Esophagus muscularis mucosa (tissue), 4 donors: ENCODE measurements at regions not wholly inside any gene's neighbourhood (a gene's known extent, or its start where the extent isn't known, plus 50 kb on each side); places are given as distances from the start of the nearest gene placed in this dataset.

Experiments
- DNase-seq: peaks from one replicate; pipeline ENCODE4 v3.0.0-alpha.2; 2017; ENCODE audit errors: extremely low spot score
- H3K27ac ChIP-seq, 4 donors: fragments of 200-600 bp; sonication (generic); replicated peaks in 1 of 4; 1 replicate in 3 of 4; 2 replicates in 1 of 4; pipeline ENCODE4 v1.5.1; 2016 to 2019; ENCODE audit warnings: mild to moderate bottlenecking in 1 of 4
- H3K27me3 ChIP-seq, 4 donors: fragments of 200-600 bp; sonication (generic); one replicate each; pipeline versions ENCODE4 v1.5.1 to v1.6.0; 2016 to 2019
- H3K36me3 ChIP-seq, 4 donors: fragments of 200-600 bp; sonication (generic); one replicate each; pipeline ENCODE4 v1.5.1; 2016 to 2019
- H3K4me1 ChIP-seq, 4 donors: fragments of 200-600 bp; sonication (generic); one replicate each; pipeline ENCODE4 v1.5.1; 2016 to 2019
- H3K4me3 ChIP-seq, 4 donors: fragments of 200-600 bp; sonication (generic); 1 replicate in 2 of 4; 2 replicates in 2 of 4; pipeline ENCODE4 v1.5.1; 2016 to 2019; ENCODE audit warnings: mild to moderate bottlenecking in 4 of 4, moderate library complexity in 1 of 4
- H3K9me3 ChIP-seq, 4 donors: fragments of 200-600 bp; sonication (generic); 1 replicate in 3 of 4; 2 replicates in 1 of 4; pipeline ENCODE4 v1.5.1; 2016 to 2019
- CTCF ChIP-seq, 3 experiments: fragments of 200-600 bp in 2 of 3; fragments of 450-650 bp in 1 of 3; sonication (generic) in 2 of 3; IDR thresholded peaks; one replicate each; pipeline ENCODE4 v1.5.1; 2017 to 2019; ENCODE audit warnings: antibody characterized with exemption in 3 of 3, mild to moderate bottlenecking in 2 of 3, moderate library complexity in 1 of 3
- EP300 ChIP-seq: sonication (generic); formaldehyde crosslinking; IDR thresholded peaks from one replicate; pipeline ENCODE4 v1.6.1; 2017; ENCODE audit warnings: antibody characterized with exemption
- POLR2A ChIP-seq: fragments of 450-650 bp; IDR thresholded peaks from one replicate; pipeline ENCODE4 v1.6.1; 2017; ENCODE audit warnings: antibody characterized with exemption, moderate library complexity, mild to moderate bottlenecking, low read depth
- POLR2AphosphoS5 ChIP-seq, 2 donors: sonication (generic); formaldehyde crosslinking; IDR thresholded peaks; one replicate each; pipeline ENCODE4 v1.6.1; 2017; ENCODE audit warnings: antibody characterized with exemption in 2 of 2
- WGBS: methylation state at CpG from one replicate; pipeline ENCODE4 v1.1.5; 2018; 5-methylcytosine and 5-hydroxymethylcytosine counted together
- intact Hi-C: fragments of 100-400 bp; cut with DNase I; formaldehyde crosslinking; loops from one replicate; pipeline ENCODE4 v1.15.1; 2023

GRCh38 chr2:100759901-100760300, 60.0 kb upstream of the NPAS2 start:
- peaks cover 8 to 32% (median 25%) of the 10 kb centered on the region in 4 donors for H3K4me1 ChIP-seq
- intact Hi-C loops = no loop called here
- H3K27me3 ChIP-seq = no peaks in the 10 kb centered on the region
- WGBS = 86% methylated on average over 4 of the region's 4 CpGs
- no peak overlapping the region for H3K4me3 ChIP-seq
- H3K36me3 ChIP-seq = no peaks in the 10 kb centered on the region
- no peaks in the 10 kb centered on the region for H3K9me3 ChIP-seq
- H3K27ac ChIP-seq = no peak overlapping the region
- DNase-seq = no peak
- TF ChIP-seq POLR2A (no peak), EP300 (no peak), POLR2AphosphoS5 (IDR thresholded peaks at IDR 0.05) (no peak), CTCF (IDR thresholded peaks at IDR 0.05) (no peak)

GRCh38 chr2:100761365-100761764, 58.6 kb upstream of the NPAS2 start:
- no peaks in the 10 kb centered on the region for H3K36me3 ChIP-seq
- H3K27ac ChIP-seq = no peak overlapping the region
- WGBS = 80% methylated on average over 1 of the region's 1 CpG
- H3K4me1 ChIP-seq = peaks cover 8 to 36% (median 33%) of the 10 kb centered on the region in 4 donors
- no peaks in the 10 kb centered on the region for H3K27me3 ChIP-seq
- intact Hi-C loops = no loop called here
- DNase-seq = no peak
- no peak overlapping the region for H3K4me3 ChIP-seq
- H3K9me3 ChIP-seq = no peaks in the 10 kb centered on the region
- TF ChIP-seq CTCF (IDR thresholded peaks at IDR 0.05) = no peak
- TF ChIP-seq POLR2AphosphoS5 (IDR thresholded peaks at IDR 0.05) = no peak
- TF ChIP-seq POLR2A = no peak
- TF ChIP-seq EP300 = no peak

- no peaks in the 10 kb centered on the region for H3K27me3 ChIP-seq
- H3K36me3 ChIP-seq = no peaks in the 10 kb centered on the region
- intact Hi-C loops = no loop called here
- no peak for TF ChIP-seq POLR2A
- peaks cover 0 to 39% (median 36%) of the 10 kb centered on the region in 4 donors for H3K4me1 ChIP-seq
- DNase-seq = no peak
- no peak overlapping the region for H3K4me3 ChIP-seq
- no peaks in the 10 kb centered on the region for H3K9me3 ChIP-seq
- no peak overlapping the region for H3K27ac ChIP-seq
- WGBS = 100% methylated on average over 2 of the region's 2 CpGs
Observed at GRCh38 chr2:100764430-100764829, 55.5 kb upstream of the NPAS2 start.

GRCh38 chr2:100765481-100765880, 54.5 kb upstream of the NPAS2 start:
- Histone ChIP-seq H3K27me3 (no peaks in the 10 kb centered on the region), H3K27ac (peak overlapping the region in 2 of 4 donors; percentile 46 to 82), H3K4me3 (no peak overlapping the region), H3K9me3 (no peaks in the 10 kb centered on the region), H3K4me1 (peaks cover 0 to 39% (median 36%) of the 10 kb centered on the region in 4 donors), H3K36me3 (no peaks in the 10 kb centered on the region)
- 27% methylated on average over 4 of the region's 4 CpGs for WGBS
- DNase-seq = no peak
- intact Hi-C loops = no loop called here
- no peak for TF ChIP-seq POLR2AphosphoS5 (IDR thresholded peaks at IDR 0.05)
- no peak for TF ChIP-seq POLR2A
- no peak for TF ChIP-seq EP300
- no peak for TF ChIP-seq CTCF (IDR thresholded peaks at IDR 0.05)

- intact Hi-C loops = no loop called here
- 77% methylated on average over 6 of the region's 6 CpGs for WGBS
- Histone ChIP-seq H3K36me3 (no peaks in the 10 kb centered on the region), H3K9me3 (no peaks in the 10 kb centered on the region), H3K4me3 (no peak overlapping the region), H3K27ac (peak overlapping the region; percentile 22 to 82 (median 40)), H3K27me3 (no peaks in the 10 kb centered on the region), H3K4me1 (peaks cover 0 to 39% (median 36%) of the 10 kb centered on the region in 4 donors)
- TF ChIP-seq POLR2AphosphoS5 (IDR thresholded peaks at IDR 0.05) = no peak
- no peak for TF ChIP-seq CTCF (IDR thresholded peaks at IDR 0.05)
- no peak for TF ChIP-seq POLR2A
- TF ChIP-seq EP300 = no peak
- DNase-seq = no peak
Observed at GRCh38 chr2:100766256-100766655, 53.7 kb upstream of the NPAS2 start.
